Effector memory CD8-positive, alpha-beta T cell (primary cell): ENCODE measurements at regions not wholly inside any gene's neighbourhood (a gene's known extent, or its start where the extent isn't known, plus 50 kb on each side); places are given as distances from the start of the nearest gene placed in this dataset.

Experiments used
- ATAC-seq: fragments of 150-1000 bp; cut with Tn5 transposase; replicated peaks from 2 replicates; pipeline ENCODE4 v1.10.0; 2021; ENCODE audit warnings: mild to moderate bottlenecking, moderate library complexity
- DNase-seq, 3 experiments: peaks; one replicate each; pipeline ENCODE4 v3.0.0; 2021
- H3K27ac Mint-ChIP-seq, 2 donors: one replicate each; pipeline ENCODE4 v1.8.0; 2022; ENCODE audit warnings: mild to moderate bottlenecking in 2 of 2, mixed read lengths in 2 of 2, moderate library complexity in 2 of 2
- H3K27me3 Mint-ChIP-seq, 2 donors: one replicate each; pipeline ENCODE4 v1.8.0; 2022; ENCODE audit warnings: mixed read lengths in 2 of 2
- H3K36me3 Mint-ChIP-seq: one replicate; pipeline ENCODE4 v1.8.0; 2022; ENCODE audit warnings: mild to moderate bottlenecking, moderate library complexity, mixed read lengths; ENCODE audit not compliant: insufficient read depth
- H3K4me1 Mint-ChIP-seq, 2 donors: one replicate each; pipeline ENCODE4 v1.8.0; 2022; ENCODE audit warnings: low read depth in 2 of 2, mixed read lengths in 2 of 2
- H3K4me3 Mint-ChIP-seq, 2 donors: one replicate each; pipeline ENCODE4 v1.8.0; 2022; ENCODE audit warnings: mild to moderate bottlenecking in 2 of 2, mixed read lengths in 2 of 2, moderate library complexity in 2 of 2
- H3K9me3 Mint-ChIP-seq, 2 donors: one replicate each; pipeline ENCODE4 v1.8.0; 2022; ENCODE audit warnings: mixed read lengths in 2 of 2

GRCh38 chr9:81741103-81741502 lies 51.8 kb upstream of the TLE1 start:
- H3K9me3 Mint-ChIP-seq = peaks cover 5 to 7% of the 10 kb centered on the region in 2 donors
- no peaks in the 10 kb centered on the region for H3K4me1 Mint-ChIP-seq
- no peak overlapping the region for H3K27ac Mint-ChIP-seq
- H3K36me3 Mint-ChIP-seq = no peaks in the 10 kb centered on the region
- ATAC-seq = no peak
- no peak overlapping the region for H3K4me3 Mint-ChIP-seq
- H3K27me3 Mint-ChIP-seq = no peaks in the 10 kb centered on the region
- no peak for DNase-seq

DNA sequence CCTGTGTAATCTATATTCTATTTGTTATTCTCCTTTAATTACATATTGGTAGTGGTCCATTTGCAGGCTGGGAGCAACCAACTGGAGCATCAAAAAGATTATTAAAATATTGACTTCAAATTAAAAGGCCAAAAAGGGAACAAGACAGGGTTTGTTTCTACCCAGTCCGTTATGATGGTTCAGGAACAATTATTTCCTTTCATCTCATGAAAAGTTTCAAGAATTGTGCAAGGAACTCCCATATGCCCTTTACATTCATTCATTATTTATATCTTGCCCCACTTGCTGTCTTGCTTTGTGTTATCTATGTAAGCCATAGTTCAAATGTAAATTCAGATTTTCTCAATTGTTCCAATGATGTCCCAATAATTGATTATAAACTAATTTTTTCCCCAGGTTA lies 58.7 kb upstream of the TLE1 start:
- H3K4me3 Mint-ChIP-seq = no peak overlapping the region
- H3K4me1 Mint-ChIP-seq = no peaks in the 10 kb centered on the region
- DNase-seq (no peak), ATAC-seq (no peak)
- H3K27ac Mint-ChIP-seq = no peak overlapping the region
- H3K27me3 Mint-ChIP-seq = no peaks in the 10 kb centered on the region
- H3K36me3 Mint-ChIP-seq = peaks cover 4% of the 10 kb centered on the region
- H3K9me3 Mint-ChIP-seq = peaks cover 0 to 4% of the 10 kb centered on the region in 2 donors

- no peak overlapping the region for H3K4me3 Mint-ChIP-seq
- peaks cover 4% of the 10 kb centered on the region for H3K36me3 Mint-ChIP-seq
- no peak overlapping the region for H3K27ac Mint-ChIP-seq
- no peak for DNase-seq
- H3K4me1 Mint-ChIP-seq = no peaks in the 10 kb centered on the region
- ATAC-seq = no peak
- H3K27me3 Mint-ChIP-seq = no peaks in the 10 kb centered on the region
- peaks cover 0 to 9% of the 10 kb centered on the region in 2 donors for H3K9me3 Mint-ChIP-seq
These were observed 64.1 kb upstream of the TLE1 start for GRCh38 chr9:81753436-81753835.

- Mint-ChIP-seq H3K27ac (no peak overlapping the region), H3K27me3 (no peaks in the 10 kb centered on the region), H3K36me3 (peaks cover 4% of the 10 kb centered on the region), H3K9me3 (peaks cover 0 to 9% of the 10 kb centered on the region in 2 donors), H3K4me3 (no peak overlapping the region), H3K4me1 (no peaks in the 10 kb centered on the region)
- ATAC-seq (no peak), DNase-seq (no peak)
These were observed 64.9 kb upstream of the TLE1 start for GRCh38 chr9:81754245-81754644.

DNA sequence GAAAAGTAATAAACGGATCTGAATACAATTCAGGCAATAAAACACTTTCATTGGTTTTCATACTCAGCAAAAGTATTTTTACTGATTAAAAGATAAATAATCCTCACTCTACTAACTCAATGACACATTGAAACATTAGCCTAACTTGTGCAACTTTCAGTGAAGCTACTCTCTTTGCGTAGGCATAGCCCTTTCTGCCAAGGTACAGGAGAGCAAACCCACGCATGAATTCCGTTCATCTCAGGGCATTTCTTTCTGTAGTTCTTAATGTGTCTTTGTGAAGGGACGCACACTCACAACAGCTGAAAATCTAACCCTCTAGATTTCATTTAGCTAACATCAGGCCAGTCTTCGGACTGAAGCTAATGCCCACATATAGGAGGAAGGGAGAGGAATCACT lies 66.4 kb upstream of the TLE1 start:
- no peak for ATAC-seq
- DNase-seq = no peak
- no peaks in the 10 kb centered on the region for H3K4me1 Mint-ChIP-seq
- H3K9me3 Mint-ChIP-seq = peaks cover under 1 to 5% of the 10 kb centered on the region in 2 donors
- no peak overlapping the region for H3K4me3 Mint-ChIP-seq
- H3K36me3 Mint-ChIP-seq = no peaks in the 10 kb centered on the region
- no peak overlapping the region for H3K27ac Mint-ChIP-seq
- no peaks in the 10 kb centered on the region for H3K27me3 Mint-ChIP-seq

- H3K27me3 Mint-ChIP-seq = no peaks in the 10 kb centered on the region
- H3K4me1 Mint-ChIP-seq = no peaks in the 10 kb centered on the region
- no peak for DNase-seq
- ATAC-seq = no peak
- no peaks in the 10 kb centered on the region for H3K36me3 Mint-ChIP-seq
- H3K27ac Mint-ChIP-seq = no peak overlapping the region
- peaks cover 5 to 6% of the 10 kb centered on the region in 2 donors for H3K9me3 Mint-ChIP-seq
- H3K4me3 Mint-ChIP-seq = no peak overlapping the region
These were observed 67.2 kb upstream of the TLE1 start for GRCh38 chr9:81756561-81756960.

DNA sequence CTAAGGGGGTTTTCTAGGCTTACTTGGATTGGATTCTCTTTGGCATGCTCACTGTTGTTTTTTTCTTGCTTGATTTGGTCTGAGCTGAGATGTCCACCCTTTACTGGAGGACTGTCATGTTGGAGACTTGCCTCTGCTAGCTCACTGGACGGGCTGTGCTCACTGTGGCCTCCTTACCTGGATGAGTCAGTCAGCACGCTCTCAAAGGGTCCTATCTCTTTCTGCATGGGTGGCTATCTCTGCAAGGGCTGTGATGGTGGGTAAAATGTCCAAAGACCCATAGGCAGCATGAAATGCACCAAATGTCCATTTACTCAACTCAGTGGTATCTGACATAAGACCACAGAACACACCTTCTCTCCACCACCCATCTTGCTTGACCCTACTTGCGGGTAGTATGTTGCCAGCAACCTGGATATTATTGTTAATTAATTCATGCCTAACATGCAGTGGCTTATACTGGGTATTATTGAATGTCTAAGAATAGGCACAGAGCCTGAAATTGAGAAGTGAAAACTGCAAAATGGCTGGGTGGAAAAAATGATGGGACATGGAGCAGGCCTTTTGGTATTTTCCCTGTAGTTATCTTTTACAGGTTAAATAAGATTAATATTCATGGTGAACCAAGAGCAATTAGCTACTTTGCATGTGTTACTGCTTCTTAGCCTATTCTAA lies 68.9 kb upstream of the TLE1 start:
- Mint-ChIP-seq H3K27me3 (no peaks in the 10 kb centered on the region), H3K27ac (no peak overlapping the region), H3K4me1 (no peaks in the 10 kb centered on the region), H3K9me3 (peaks cover 5 to 6% of the 10 kb centered on the region in 2 donors), H3K36me3 (no peaks in the 10 kb centered on the region), H3K4me3 (no peak overlapping the region)
- ATAC-seq (no peak), DNase-seq (no peak)

DNA sequence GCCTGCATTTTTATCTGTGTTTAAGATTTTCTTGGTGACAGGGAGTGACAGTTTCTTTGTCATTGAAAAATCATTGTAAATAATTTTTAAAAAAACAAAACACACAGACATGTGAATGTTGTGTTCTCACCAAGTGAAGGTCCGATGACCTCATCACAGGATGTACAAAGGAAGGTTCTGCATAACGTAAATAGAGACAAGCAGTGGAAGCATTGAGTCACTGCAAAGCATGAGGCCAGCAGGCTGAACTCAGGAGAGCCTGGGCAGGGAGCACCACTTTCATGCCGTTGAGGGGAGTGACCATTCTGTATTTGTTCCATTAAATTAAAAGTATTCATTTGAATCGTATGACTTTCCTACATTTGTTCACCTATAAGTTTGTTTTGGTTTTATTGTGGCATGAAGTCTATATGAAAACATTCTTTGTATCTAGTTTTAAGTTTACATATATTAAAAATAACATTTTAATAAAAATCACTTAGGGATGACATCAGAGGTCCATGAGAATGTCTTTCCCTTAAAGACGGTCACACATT lies 70.4 kb upstream of the TLE1 start:
- H3K36me3 Mint-ChIP-seq = no peaks in the 10 kb centered on the region
- H3K27ac Mint-ChIP-seq = no peak overlapping the region
- ATAC-seq = no peak

DNA sequence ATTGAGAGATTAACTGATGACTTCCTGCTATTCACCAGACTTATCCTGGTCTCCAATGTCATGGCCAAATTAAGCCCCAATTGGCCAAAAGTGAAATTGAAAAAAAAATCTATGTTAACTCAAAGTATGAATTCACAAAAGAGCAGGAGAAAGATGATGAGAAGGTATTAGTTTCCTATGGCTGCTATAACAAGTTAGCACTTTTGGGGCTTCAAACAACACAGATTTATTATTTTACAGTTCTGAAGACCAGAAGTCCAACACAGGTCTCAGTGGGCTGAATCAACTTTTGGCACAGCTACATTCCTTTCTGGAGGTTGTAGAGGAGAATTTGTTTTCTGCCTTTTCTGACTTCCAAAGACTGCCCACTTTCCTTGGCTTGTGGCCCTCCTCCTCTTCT lies 78.6 kb upstream of the TLE1 start:
- Mint-ChIP-seq H3K4me1 (no peaks in the 10 kb centered on the region), H3K27me3 (no peaks in the 10 kb centered on the region), H3K27ac (no peak overlapping the region), H3K9me3 (peaks cover 1 to 7% of the 10 kb centered on the region in 2 donors), H3K4me3 (no peak overlapping the region), H3K36me3 (no peaks in the 10 kb centered on the region)
- no peak for DNase-seq
- ATAC-seq = no peak

More for the DNA sequence above, 70.4 kb upstream of the TLE1 start:
- no peaks in the 10 kb centered on the region for H3K4me1 Mint-ChIP-seq
- peaks cover 3 to 6% of the 10 kb centered on the region in 2 donors for H3K9me3 Mint-ChIP-seq
- no peak for DNase-seq
- no peaks in the 10 kb centered on the region for H3K27me3 Mint-ChIP-seq
- no peak overlapping the region for H3K4me3 Mint-ChIP-seq

DNA sequence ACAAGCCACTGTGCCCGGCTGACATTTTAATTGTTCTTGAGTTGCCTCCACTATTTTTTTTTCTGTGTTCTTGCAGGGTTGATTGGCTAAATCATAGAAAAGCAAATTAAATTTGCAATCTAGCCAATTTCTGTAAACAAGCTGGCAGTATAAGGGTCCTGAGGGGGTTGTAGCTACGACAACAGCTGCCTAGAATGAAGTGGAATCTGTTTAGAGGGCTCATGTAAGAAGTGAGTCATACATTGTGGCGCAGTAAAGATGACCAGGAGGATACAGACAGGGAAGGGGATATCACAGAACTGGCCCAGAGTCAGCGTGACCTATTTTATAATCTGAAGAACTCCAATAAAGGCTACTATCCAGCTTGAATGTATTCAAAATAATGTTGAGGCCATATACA lies 82.2 kb upstream of the TLE1 start:
- Mint-ChIP-seq H3K27me3 (no peaks in the 10 kb centered on the region), H3K27ac (no peak overlapping the region), H3K36me3 (no peaks in the 10 kb centered on the region), H3K4me3 (no peak overlapping the region), H3K4me1 (no peaks in the 10 kb centered on the region), H3K9me3 (peaks cover 8 to 9% of the 10 kb centered on the region in 2 donors)
- DNase-seq (no peak), ATAC-seq (no peak)

- Mint-ChIP-seq H3K4me1 (no peaks in the 10 kb centered on the region), H3K4me3 (no peak overlapping the region), H3K9me3 (peaks cover 8 to 9% of the 10 kb centered on the region in 2 donors), H3K36me3 (no peaks in the 10 kb centered on the region), H3K27ac (no peak overlapping the region), H3K27me3 (no peaks in the 10 kb centered on the region)
- no peak for ATAC-seq
- no peak for DNase-seq
These were observed 82.8 kb upstream of the TLE1 start for GRCh38 chr9:81772144-81772543.

- no peak overlapping the region for H3K4me3 Mint-ChIP-seq
- DNase-seq = no peak
- H3K9me3 Mint-ChIP-seq = peaks cover 8 to 9% of the 10 kb centered on the region in 2 donors
- H3K27me3 Mint-ChIP-seq = no peaks in the 10 kb centered on the region
- H3K4me1 Mint-ChIP-seq = no peaks in the 10 kb centered on the region
- no peak overlapping the region for H3K27ac Mint-ChIP-seq
- no peaks in the 10 kb centered on the region for H3K36me3 Mint-ChIP-seq
- no peak for ATAC-seq
These were observed 87.0 kb upstream of the TLE1 start for GRCh38 chr9:81776390-81776789.

GRCh38 chr9:81776834-81777233 lies 87.5 kb upstream of the TLE1 start:
- no peak for ATAC-seq
- H3K36me3 Mint-ChIP-seq = no peaks in the 10 kb centered on the region

GRCh38 chr9:81777482-81777881 lies 88.1 kb upstream of the TLE1 start:
- Mint-ChIP-seq H3K27me3 (no peaks in the 10 kb centered on the region), H3K9me3 (peaks cover 8 to 9% of the 10 kb centered on the region in 2 donors), H3K4me1 (no peaks in the 10 kb centered on the region), H3K36me3 (no peaks in the 10 kb centered on the region), H3K27ac (no peak overlapping the region), H3K4me3 (no peak overlapping the region)
- DNase-seq (no peak), ATAC-seq (no peak)

More at GRCh38 chr9:81776834-81777233, 87.5 kb upstream of the TLE1 start:
- H3K9me3 Mint-ChIP-seq = peaks cover 8 to 9% of the 10 kb centered on the region in 2 donors
- H3K27ac Mint-ChIP-seq = no peak overlapping the region
- no peak for DNase-seq
- H3K27me3 Mint-ChIP-seq = no peaks in the 10 kb centered on the region
- no peaks in the 10 kb centered on the region for H3K4me1 Mint-ChIP-seq
- H3K4me3 Mint-ChIP-seq = no peak overlapping the region
